Lower leg skin (tissue), 3 donors: ENCODE measurements at regions not wholly inside any gene's neighbourhood (a gene's known extent, or its start where the extent isn't known, plus 50 kb on each side); places are given as distances from the start of the nearest gene placed in this dataset.

ENCODE experiments used
- POLR2A ChIP-seq, 2 donors: fragments of 450-650 bp; IDR thresholded peaks; one replicate each; pipeline ENCODE4 v1.6.1; 2016 to 2017; ENCODE audit warnings: antibody characterized with exemption in 2 of 2, mild to moderate bottlenecking in 1 of 2, moderate library complexity in 1 of 2
- TF ChIP-seq, protein P1 (sequence below), 3 donors: fragments of 450-650 bp; IDR thresholded peaks; one replicate each; pipeline ENCODE4 v1.5.1; 2016; ENCODE audit warnings: antibody characterized with exemption in 3 of 3, mild to moderate bottlenecking in 3 of 3, moderate library complexity in 2 of 3

DNA sequence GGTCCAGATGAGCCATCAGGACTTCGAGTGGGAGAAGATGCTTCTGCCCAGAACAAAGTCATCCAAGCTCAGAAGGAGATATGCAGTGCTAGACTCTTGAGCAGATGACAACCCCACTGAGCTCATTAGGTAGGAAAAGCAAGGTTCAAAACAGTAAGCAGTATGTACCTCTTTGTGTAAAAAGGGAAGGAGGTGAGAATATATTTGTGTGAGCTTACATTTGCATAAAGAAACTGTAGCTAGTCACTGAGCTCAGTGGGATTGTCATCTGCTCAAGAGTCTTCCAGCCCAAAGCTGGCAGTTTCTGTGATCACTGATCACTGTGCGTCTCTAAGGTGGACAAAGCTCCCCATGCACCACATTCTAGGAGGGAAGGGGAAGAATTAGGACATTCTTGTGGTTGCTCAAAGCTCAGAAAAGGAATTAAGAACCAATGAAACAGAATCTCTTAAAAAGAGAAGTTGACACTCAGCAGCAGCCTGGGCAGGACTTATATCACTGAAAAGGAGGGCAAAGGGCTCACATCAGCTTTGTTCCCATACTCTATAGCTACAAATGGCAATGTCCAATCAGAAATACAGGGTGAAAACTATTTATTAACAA, 90.0 kb upstream of the MAFB start:
- no peak for TF ChIP-seq POLR2A (IDR thresholded peaks at IDR 0.05)
- TF ChIP-seq, protein P1, sequence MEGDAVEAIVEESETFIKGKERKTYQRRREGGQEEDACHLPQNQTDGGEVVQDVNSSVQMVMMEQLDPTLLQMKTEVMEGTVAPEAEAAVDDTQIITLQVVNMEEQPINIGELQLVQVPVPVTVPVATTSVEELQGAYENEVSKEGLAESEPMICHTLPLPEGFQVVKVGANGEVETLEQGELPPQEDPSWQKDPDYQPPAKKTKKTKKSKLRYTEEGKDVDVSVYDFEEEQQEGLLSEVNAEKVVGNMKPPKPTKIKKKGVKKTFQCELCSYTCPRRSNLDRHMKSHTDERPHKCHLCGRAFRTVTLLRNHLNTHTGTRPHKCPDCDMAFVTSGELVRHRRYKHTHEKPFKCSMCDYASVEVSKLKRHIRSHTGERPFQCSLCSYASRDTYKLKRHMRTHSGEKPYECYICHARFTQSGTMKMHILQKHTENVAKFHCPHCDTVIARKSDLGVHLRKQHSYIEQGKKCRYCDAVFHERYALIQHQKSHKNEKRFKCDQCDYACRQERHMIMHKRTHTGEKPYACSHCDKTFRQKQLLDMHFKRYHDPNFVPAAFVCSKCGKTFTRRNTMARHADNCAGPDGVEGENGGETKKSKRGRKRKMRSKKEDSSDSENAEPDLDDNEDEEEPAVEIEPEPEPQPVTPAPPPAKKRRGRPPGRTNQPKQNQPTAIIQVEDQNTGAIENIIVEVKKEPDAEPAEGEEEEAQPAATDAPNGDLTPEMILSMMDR (IDR thresholded peaks at IDR 0.05) = no peak
